HG03575 (cell line): ENCODE measurements at regions not wholly inside any gene's neighbourhood (a gene's known extent, or its start where the extent isn't known, plus 50 kb on each side); places are given as distances from the start of the nearest gene placed in this dataset.

ENCODE experiments used
- ATAC-seq: cut with Tn5 transposase; IDR thresholded peaks from one replicate; pipeline ENCODE4 v1.9.1; 2021; ENCODE audit not compliant: unreplicated experiment, insufficient number of reproducible peaks, low FRiP score; ENCODE audit errors: extremely low read depth

GRCh38 chr2:21633911-21634310 lies 510.1 kb downstream of the TDRD15 start:
- no peak for ATAC-seq

- ATAC-seq = no peak
Measured at GRCh38 chr2:21640046-21640445, 516.3 kb downstream of the TDRD15 start.

DNA sequence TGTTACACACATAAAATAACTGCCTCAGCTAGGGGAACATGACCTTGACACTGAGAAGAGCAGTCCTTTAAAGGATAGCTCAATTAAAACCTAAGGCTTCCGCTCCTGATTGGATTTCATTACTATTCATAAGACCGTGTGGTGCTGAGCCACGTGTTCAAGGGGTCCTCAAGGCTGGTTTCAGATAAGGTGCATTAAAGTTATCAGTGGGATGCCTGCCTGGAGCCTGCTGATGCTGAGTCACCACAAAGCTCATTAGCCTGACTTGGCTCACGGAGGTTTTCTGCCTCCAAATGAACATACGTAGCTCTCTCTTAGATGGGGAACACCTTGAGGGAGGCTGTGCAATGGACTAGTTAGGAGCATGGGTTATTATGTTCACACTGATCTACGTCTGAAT lies 518.9 kb downstream of the TDRD15 start:
- ATAC-seq = no peak

DNA sequence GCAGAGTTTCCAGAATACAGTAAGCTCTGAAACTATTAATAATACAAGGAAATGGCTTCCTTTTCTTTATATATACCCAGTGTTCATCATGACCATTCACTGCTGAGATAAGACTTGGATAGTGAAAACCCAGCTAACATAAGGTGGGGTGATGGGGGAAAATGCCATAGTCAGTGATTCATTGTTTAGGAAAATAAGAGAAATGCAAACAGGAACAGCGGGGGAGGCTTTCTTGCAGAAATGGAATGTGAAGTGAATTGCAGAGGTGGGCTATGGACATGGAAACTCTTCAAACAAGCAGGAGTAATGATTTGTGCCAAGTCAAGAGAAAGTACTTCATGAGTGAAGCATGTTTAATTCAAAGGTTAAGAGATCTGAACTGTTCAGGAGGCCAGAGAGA lies 519.4 kb downstream of the TDRD15 start:
- no peak for ATAC-seq

- no peak for ATAC-seq
Measured at GRCh38 chr2:21644266-21644665, 520.5 kb downstream of the TDRD15 start.

DNA sequence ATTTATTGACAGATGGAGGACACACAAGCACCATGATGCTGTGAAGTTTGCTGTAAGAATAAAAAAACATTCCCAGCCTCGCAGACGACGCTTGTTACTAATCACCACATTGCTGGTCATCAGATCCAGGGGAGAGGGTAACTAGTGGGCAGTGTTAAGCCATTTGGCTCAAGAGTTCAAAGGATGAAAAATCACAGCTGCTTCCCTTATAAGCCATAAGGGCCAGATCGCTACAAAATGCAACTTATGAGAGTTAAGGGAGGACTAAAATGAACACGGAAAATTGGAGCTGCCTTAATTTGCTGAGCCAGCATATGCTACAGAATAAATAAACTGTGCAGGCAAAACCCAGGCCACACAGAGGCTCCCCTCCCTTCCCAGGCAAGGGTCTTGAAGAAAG lies 522.6 kb downstream of the TDRD15 start:
- no peak for ATAC-seq

GRCh38 chr2:21650569-21650968 lies 526.8 kb downstream of the TDRD15 start:
- ATAC-seq = no peak

GRCh38 chr2:21655136-21655535 lies 531.4 kb downstream of the TDRD15 start:
- ATAC-seq = no peak

DNA sequence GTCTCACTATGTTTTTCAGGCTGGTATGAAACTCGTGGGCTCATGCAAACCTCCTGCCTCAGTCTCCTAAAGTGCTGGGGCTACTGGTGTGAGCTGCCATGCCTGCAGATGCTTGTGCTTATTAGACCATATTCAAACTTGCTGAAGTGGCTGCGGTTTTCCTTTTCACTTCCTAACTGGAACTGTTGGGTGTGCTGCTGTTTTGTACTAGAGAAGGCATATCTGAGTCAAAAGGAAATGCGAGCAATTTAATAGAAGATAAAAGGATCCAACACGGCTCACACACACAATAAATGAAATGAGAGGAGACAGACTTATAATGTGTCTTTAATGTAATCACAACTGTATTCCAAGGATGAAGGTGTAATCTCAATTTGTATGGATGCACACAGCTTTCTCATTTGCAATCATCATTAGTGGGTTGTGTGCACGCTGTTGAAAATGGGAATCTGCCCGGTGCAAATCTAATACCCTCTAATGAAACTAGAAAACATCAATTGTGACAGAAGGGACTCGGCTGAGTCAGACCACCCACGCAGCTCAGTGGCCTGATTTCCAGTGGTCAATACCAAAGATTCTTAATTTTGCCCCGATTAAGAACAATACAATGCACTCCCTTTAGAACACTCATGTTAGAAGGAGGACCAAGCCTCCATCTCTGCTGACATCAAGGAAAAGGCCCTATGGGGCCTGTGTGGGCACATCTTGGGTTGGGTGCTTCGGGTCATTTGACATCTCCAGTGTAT lies 532.7 kb downstream of the TDRD15 start:
- ATAC-seq = no peak

- ATAC-seq = no peak
Measured at GRCh38 chr2:21657445-21657844, 533.7 kb downstream of the TDRD15 start.

GRCh38 chr2:21658269-21658668 lies 534.5 kb downstream of the TDRD15 start:
- ATAC-seq = no peak

GRCh38 chr2:21658907-21659477 lies 535.2 kb downstream of the TDRD15 start:
- no peak for ATAC-seq

- ATAC-seq = no peak
Measured at GRCh38 chr2:21664083-21664482, 540.3 kb downstream of the TDRD15 start.

DNA sequence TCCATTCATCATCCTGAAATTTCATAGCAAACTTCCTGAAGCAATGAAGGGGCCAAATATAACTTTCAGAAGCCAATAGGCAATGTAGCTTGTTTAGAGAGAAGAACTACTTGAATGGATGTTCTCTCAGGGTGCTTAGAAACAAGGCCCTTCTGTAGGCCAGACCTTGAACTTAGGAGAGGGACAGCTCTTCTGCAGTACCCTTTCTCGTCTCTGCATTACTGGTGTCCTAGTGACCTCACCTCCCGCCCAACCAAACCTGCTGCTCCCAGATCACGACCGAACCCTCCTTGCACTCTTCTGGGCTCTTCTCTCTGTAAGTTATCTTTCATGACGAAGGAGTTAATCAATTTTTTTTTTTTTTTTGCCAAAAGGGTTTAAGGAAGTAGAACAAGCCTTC lies 543.9 kb downstream of the TDRD15 start:
- no peak for ATAC-seq

DNA sequence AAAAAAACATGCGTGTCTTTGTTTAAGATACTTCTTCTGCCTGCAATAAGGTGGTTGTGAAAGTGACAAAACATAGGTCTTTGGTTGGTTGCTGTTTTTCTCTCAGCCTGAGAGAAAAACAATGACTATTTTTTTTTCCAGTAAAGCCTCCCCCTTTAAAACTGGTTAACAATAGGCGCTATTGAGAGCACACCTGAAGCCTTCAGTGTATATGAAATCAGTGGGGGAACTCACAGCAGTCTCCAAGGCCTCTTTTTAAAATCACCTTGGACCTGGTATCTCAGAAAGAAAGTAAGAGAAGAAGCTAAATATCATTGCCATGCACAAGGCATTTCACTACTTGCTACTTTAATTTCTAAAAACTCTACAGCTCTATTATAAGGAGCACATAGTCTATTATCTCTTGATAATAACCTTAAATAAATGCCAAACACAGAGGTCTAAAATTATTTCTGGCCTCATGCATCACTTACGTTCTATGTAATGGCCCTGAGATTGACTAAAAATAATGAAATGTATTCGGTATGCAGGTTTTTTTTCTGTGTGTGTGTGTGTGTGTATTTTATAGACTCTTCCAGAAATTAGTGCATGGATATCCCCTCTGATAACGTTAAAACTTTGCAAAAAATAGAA lies 544.4 kb downstream of the TDRD15 start:
- no peak for ATAC-seq

DNA sequence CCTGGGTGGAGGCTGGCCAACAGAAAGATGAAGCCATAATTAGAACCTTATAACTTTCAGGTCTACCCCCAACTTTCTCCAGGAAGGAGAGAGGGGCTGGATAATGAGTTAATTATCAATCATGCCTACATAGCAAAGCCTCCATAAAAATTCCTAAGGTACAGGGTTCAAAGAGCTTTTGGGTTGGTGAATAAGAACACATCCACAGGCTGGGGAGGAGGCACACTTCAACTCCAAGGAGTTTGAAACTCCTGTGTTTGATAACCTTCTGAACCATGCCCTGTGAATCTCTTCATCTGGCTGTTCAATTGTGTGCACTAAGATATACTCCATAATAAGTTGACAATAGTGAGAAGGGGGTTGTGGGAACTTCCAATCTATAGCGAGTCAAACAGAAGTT lies 552.3 kb downstream of the TDRD15 start:
- no peak for ATAC-seq

- ATAC-seq = no peak
Measured at GRCh38 chr2:21676676-21677075, 552.9 kb downstream of the TDRD15 start.

DNA sequence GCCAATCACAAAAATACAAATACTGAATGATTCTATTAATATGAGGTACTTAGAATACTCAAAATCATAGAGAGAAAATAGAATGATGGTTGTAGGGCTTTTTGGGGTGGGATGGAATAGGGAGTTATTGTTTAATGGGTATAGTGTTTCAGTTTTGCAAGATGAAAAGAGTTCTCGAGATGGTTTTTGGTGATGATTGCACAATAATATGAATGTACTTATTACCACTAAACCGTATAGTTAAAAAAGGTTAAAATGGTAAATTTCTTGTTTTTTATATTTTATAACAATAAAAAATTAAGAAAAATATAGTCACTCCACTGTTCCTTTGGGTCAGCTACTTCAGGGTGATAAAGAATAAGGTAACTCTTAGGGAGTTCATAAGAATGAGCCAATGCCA lies 560.1 kb downstream of the TDRD15 start:
- no peak for ATAC-seq

GRCh38 chr2:21687589-21687988 lies 563.8 kb downstream of the TDRD15 start:
- no peak for ATAC-seq

GRCh38 chr2:21690005-21690404 lies 566.2 kb downstream of the TDRD15 start:
- ATAC-seq = no peak
